ENCODE measurements at regions not wholly inside any gene's neighbourhood (a gene's known extent, or its start where the extent isn't known, plus 50 kb on each side); places are given as distances from the start of the nearest gene placed in this dataset.

DNA sequence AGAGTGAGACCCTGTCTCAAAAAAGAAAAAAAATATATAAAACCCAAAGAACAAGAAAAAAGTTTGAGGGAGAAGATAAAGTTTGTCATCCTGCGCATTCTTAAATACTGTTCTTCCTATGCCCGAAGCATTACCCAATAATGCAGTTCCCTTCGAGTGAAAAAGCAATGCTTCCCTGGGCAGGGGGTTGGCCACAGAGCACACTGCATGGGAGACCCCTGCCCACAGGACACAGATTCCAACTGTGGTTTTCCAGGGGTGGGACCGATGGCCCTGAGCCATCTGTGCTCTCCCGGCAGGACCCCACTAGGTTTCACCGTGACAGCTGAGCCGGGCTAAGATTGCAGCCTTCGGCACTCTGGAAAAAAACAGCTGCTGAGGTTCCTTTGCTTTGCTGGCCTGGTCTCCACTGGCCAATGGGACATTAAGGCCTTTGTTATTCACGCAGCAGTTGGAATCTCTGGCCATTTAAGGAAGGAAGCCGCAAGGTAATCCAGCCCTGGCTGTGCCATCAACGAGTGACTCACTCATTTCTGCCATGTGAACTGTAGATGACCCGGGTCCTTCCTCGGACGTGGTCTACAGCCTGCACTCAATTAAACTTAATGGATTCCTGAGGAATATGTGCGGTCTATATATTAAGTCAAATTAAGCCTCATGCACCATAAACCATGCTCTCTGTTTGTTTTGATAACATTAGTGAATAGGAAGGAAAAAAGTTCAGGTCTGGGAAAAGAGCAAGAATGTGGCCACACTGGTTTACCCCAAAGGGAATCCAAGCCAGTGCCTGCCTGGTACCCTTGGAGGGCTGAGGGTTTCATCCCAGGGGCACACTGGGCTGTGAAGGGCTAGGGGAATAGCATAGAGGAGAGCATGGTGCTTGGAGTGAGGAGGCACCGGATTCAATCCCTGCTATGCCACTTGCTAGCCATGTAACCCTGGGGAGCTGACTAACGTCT is 163.2 kb downstream of the ZBTB18 start:
- in situ Hi-C loops (cut with MboI), result no loop called here
- Histone ChIP-seq H2AFZ (ENCODE audit: control insufficient read depth, low read depth, low read length) (no peak overlapping the region), H3K4me1 (ENCODE audit: control insufficient read depth, insufficient read depth, low read length) (no peaks in the 10 kb centered on the region), H3K4me2 (ENCODE audit: control insufficient read depth, insufficient read depth) (no peak overlapping the region), H3K27ac (ENCODE audit: control insufficient read depth, insufficient read depth) (no peak overlapping the region), H3K9me3 (replicated peaks; ENCODE audit: control insufficient read depth, insufficient read depth, low read length) (no peaks in the 10 kb centered on the region), H3K36me3 (ENCODE audit: control insufficient read depth in 2 of 2, insufficient read depth in 2 of 2, low read length in 1 of 2) (no peaks in the 10 kb centered on the region), H3K79me2 (ENCODE audit: control insufficient read depth, insufficient read depth, low read length) (no peaks in the 10 kb centered on the region), H3K4me3 (no peak overlapping the region), H4K20me1 (ENCODE audit: control insufficient read depth, insufficient read depth) (no peaks in the 10 kb centered on the region), H3K9ac (ENCODE audit: control insufficient read depth, insufficient read depth, low read length) (no peak overlapping the region), H3K27me3 (replicated peaks in 1 of 2; ENCODE audit: control insufficient read depth in 2 of 2, insufficient read depth in 2 of 2, low read length in 1 of 2) (no peaks in the 10 kb centered on the region; a peak in 1 of 4 replicates)
- FAIRE-seq (no peak), ATAC-seq (no peak), DNase-seq (ENCODE audit: low read depth, low spot score) (no peak)
- no TSS peak for BruUV-seq (replicated peaks)
- no peak for TF ChIP-seq EGR1 (IDR thresholded peaks at IDR 0.05; ENCODE audit: borderline replicate concordance in 1 of 2, low read depth in 2 of 2, low read length in 2 of 2)
- TF ChIP-seq IRF4 (IDR thresholded peaks at IDR 0.05; ENCODE audit: low read depth, low read length), result no peak
- ChIA-PET CTCF (no interaction called here), POLR2A (no interaction called here), RAD21 (ENCODE audit: unreplicated experiment) (no interaction called here), SMC1A (ENCODE audit: uncharacterized antibody, unreplicated experiment) (no interaction called here)
- WGBS (ENCODE audit: insufficient coverage, insufficient replicate concordance, low lambda C conversion rate, missing lambda C conversion rate), result 56% methylated on average over 17 of the region's 17 CpGs
- intact Hi-C loops (cut with micrococcal nuclease; ENCODE audit: unreplicated experiment), result no loop called here

DNA sequence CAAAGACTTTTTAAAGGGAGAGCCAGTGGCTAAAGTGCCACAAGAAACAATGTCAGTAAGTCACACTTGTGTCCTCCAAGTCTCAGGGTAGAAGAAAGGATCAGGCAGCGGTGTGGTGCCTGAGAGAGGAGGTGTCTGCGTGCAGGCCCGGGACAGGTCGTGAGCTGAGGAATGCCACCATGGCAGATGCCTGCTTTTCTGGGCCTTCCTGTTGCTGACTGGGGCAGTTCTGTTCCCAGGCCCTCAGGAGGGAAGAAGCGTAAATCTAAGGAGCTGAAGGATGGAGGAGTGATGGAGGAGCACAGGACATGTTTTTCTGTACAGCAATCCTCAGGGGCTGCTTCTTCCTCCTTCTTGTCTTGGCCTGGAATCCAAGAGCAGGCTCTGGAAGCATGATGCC is 165.8 kb downstream of the ZBTB18 start:
- Histone ChIP-seq H3K36me3 (ENCODE audit: control insufficient read depth in 2 of 2, insufficient read depth in 2 of 2, low read length in 1 of 2) (no peaks in the 10 kb centered on the region), H3K4me2 (ENCODE audit: control insufficient read depth, insufficient read depth) (no peak overlapping the region), H3K4me3 (no peak overlapping the region), H2AFZ (ENCODE audit: control insufficient read depth, low read depth, low read length) (no peak overlapping the region), H3K4me1 (ENCODE audit: control insufficient read depth, insufficient read depth, low read length) (no peaks in the 10 kb centered on the region), H3K27ac (ENCODE audit: control insufficient read depth, insufficient read depth) (no peak overlapping the region), H3K79me2 (ENCODE audit: control insufficient read depth, insufficient read depth, low read length) (no peaks in the 10 kb centered on the region), H3K9me3 (replicated peaks; ENCODE audit: control insufficient read depth, insufficient read depth, low read length) (no peaks in the 10 kb centered on the region), H3K9ac (ENCODE audit: control insufficient read depth, insufficient read depth, low read length) (no peak overlapping the region), H4K20me1 (ENCODE audit: control insufficient read depth, insufficient read depth) (no peaks in the 10 kb centered on the region), H3K27me3 (replicated peaks in 1 of 2; ENCODE audit: control insufficient read depth in 2 of 2, insufficient read depth in 2 of 2, low read length in 1 of 2) (peaks cover 1 to 4% of the 10 kb centered on the region in 2 experiments; a peak in 3 of 4 replicates)
- RAD21 ChIA-PET (ENCODE audit: unreplicated experiment), result no interaction called here
- intact Hi-C loops (cut with micrococcal nuclease; ENCODE audit: unreplicated experiment) (no loop called here), in situ Hi-C loops (cut with MboI) (no loop called here)
- ATAC-seq (no peak), FAIRE-seq (no peak), DNase-seq (ENCODE audit: low read depth, low spot score) (no peak)
- POLR2A ChIA-PET, result no interaction called here
- WGBS (ENCODE audit: insufficient coverage, insufficient replicate concordance, low lambda C conversion rate, missing lambda C conversion rate), result 52% methylated on average over 5 of the region's 5 CpGs
- BruUV-seq (replicated peaks), result no TSS peak
- SMC1A ChIA-PET (ENCODE audit: uncharacterized antibody, unreplicated experiment), result no interaction called here
- TF ChIP-seq ZSCAN29 (IDR thresholded peaks at IDR 0.05) (no peak), NBN (IDR thresholded peaks at IDR 0.05) (no peak), ZNF687 (IDR thresholded peaks at IDR 0.05) (no peak), NFYB (IDR thresholded peaks at IDR 0.05; ENCODE audit: insufficient read depth, low read depth, low read length) (no peak), PML (IDR thresholded peaks at IDR 0.05; ENCODE audit: low read length) (no peak), IRF3 (IDR thresholded peaks at IDR 0.05) (no peak), CHD4 (IDR thresholded peaks at IDR 0.05) (no peak), NFXL1 (IDR thresholded peaks at IDR 0.05; ENCODE audit: borderline replicate concordance) (no peak), SRF (IDR thresholded peaks at IDR 0.05; ENCODE audit: low read depth in 2 of 2, low read length in 2 of 2) (no peak)
- CTCF ChIA-PET, result no interaction called here
